Heart left ventricle (tissue), 13 donors: ENCODE measurements at regions not wholly inside any gene's neighbourhood (a gene's known extent, or its start where the extent isn't known, plus 50 kb on each side); places are given as distances from the start of the nearest gene placed in this dataset.

Experiments used
- POLR2A ChIP-seq, 2 donors: fragments of 450-650 bp; IDR thresholded peaks; one replicate each; pipeline ENCODE4 v1.6.1; 2017; ENCODE audit warnings: antibody characterized with exemption in 2 of 2, mild to moderate bottlenecking in 2 of 2, moderate library complexity in 2 of 2
- TF ChIP-seq, protein P1 (sequence below), 12 donors: fragments of 200-600 bp; sonication (generic) in 4 of 12; IDR thresholded peaks; one replicate each; pipeline versions ENCODE4 v1.5.0 to v1.8.0; 2018 to 2022; ENCODE audit warnings: antibody characterized with exemption in 12 of 12, mild to moderate bottlenecking in 5 of 12
- donor health status: ischemic (EF 13 %, LVEDD 7.1; RV severe dilation, severe dysfunction).
- donor health status: DM: no; HTN: yes; CAD: no.
- donor health status: DM: no; HTN: no; CAD: no.
- donor health status: ischemic (EF 25% LVEDD 6.9; RV normal size, moderate dysfunction).
- donor health status: ischemic (EF 25% LVEDD 5.7; RV mildly dilated, moderate dysfunction).
- donor health status: ischemic (EF 35%, LVEDD 5.7; RV mildly dilated, moderate dysfunction).
- donor health status: nonischemic (EF 11% LVEDD 7.7; RV severe dilation, severe dysfunction).
- donor health status: DM: yes; HTN: yes; CAD: no.
- donor health status: PGD.
- donor health status: ischemic (EF 29% LVEDD 5.4; RV normal size, mild dysfunction).
- donor health status: nonischemic (EF 23%, LVEDD 6.1; RV moderate dilation, normal function).

GRCh38 chr22:44389926-44390612, 77.3 kb upstream of the SHISAL1 start:
- TF ChIP-seq, protein P1, sequence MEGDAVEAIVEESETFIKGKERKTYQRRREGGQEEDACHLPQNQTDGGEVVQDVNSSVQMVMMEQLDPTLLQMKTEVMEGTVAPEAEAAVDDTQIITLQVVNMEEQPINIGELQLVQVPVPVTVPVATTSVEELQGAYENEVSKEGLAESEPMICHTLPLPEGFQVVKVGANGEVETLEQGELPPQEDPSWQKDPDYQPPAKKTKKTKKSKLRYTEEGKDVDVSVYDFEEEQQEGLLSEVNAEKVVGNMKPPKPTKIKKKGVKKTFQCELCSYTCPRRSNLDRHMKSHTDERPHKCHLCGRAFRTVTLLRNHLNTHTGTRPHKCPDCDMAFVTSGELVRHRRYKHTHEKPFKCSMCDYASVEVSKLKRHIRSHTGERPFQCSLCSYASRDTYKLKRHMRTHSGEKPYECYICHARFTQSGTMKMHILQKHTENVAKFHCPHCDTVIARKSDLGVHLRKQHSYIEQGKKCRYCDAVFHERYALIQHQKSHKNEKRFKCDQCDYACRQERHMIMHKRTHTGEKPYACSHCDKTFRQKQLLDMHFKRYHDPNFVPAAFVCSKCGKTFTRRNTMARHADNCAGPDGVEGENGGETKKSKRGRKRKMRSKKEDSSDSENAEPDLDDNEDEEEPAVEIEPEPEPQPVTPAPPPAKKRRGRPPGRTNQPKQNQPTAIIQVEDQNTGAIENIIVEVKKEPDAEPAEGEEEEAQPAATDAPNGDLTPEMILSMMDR (IDR thresholded peaks at IDR 0.05) = no peak
- no peak for TF ChIP-seq POLR2A (IDR thresholded peaks at IDR 0.05)
